PC-3 (cell line): ENCODE measurements at regions not wholly inside any gene's neighbourhood (a gene's known extent, or its start where the extent isn't known, plus 50 kb on each side); places are given as distances from the start of the nearest gene placed in this dataset.

Experiments
- CTCF ChIP-seq: fragments of 300-600 bp; sonication (generic); conservative IDR thresholded peaks from 2 replicates; pipeline ENCODE4 v1.5.1; 2017; ENCODE audit warnings: antibody characterized with exemption, low read depth, mild to moderate bottlenecking, low read length
- EZH2 ChIP-seq: fragments of 300-600 bp; sonication (generic); IDR thresholded peaks from one replicate; pipeline ENCODE4 v1.6.1; 2017; ENCODE audit warnings: antibody characterized with exemption, mild to moderate bottlenecking, low read length; ENCODE audit not compliant: unreplicated experiment
- EZH2phosphoT487 ChIP-seq: fragments of 300-600 bp; sonication (generic); IDR thresholded peaks from 2 replicates; pipeline ENCODE4 v1.6.1; 2018; ENCODE audit warnings: mild to moderate bottlenecking, antibody characterized with exemption, low read length, borderline replicate concordance

DNA sequence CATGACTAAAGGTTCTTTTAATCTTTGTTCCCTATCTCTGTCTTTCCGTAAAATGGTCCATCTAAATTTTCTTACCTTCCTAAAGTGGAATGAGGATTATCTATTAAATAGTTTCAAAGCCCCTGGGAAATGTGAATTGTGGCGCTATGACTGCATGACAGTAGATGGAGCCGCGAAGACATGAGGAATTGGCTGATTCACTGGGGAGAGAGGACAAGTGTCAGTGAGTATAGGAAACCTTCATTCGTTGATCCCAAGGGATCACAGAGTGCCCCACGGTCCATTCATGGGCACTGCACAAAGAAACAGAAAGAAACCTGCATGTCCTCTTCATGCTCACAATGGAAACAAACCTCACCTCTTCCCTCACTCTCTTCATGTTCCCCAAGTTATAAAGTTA, 479.3 kb upstream of the BTBD3 start:
- TF ChIP-seq CTCF = no peak
- no peak for TF ChIP-seq EZH2
- no peak for TF ChIP-seq EZH2phosphoT487
